SJSA1 (cell line): ENCODE measurements at regions not wholly inside any gene's neighbourhood (a gene's known extent, or its start where the extent isn't known, plus 50 kb on each side); places are given as distances from the start of the nearest gene placed in this dataset.
A peak's percentile ranks its signal among the peaks of the same experiment; 100 is the strongest.
"Not testable (repeated sequence)": the region's sequence is repeated elsewhere in the genome, so short reads cannot be mapped to it uniquely, and the experiment has no call there.

Experiments used
- DNase-seq, 2 experiments: peaks; one replicate each; pipeline ENCODE4 v3.0.0-alpha.2; 2015 to 2020; ENCODE audit warnings: low spot score in 2 of 2, low read depth in 1 of 2
- H3K27ac ChIP-seq: fragments of 250-450 bp; sonication (Bioruptor Pico); 2 replicates; pipeline ENCODE4 v1.5.1; 2020; ENCODE audit warnings: mild to moderate bottlenecking, moderate library complexity
- H3K27me3 ChIP-seq: fragments of 250-450 bp; sonication (Bioruptor Pico); replicated peaks from 2 replicates; pipeline ENCODE4 v1.5.1; 2020; ENCODE audit warnings: mild to moderate bottlenecking, moderate library complexity
- H3K36me3 ChIP-seq: fragments of 250-450 bp; sonication (Bioruptor Pico); 2 replicates; pipeline ENCODE4 v1.5.1; 2020; ENCODE audit warnings: mild to moderate bottlenecking
- H3K4me1 ChIP-seq: fragments of 250-450 bp; sonication (Bioruptor Pico); replicated peaks from 2 replicates; pipeline ENCODE4 v1.6.1; 2021; ENCODE audit warnings: mild to moderate bottlenecking
- H3K4me3 ChIP-seq: fragments of 250-450 bp; sonication (Bioruptor Pico); 2 replicates; pipeline ENCODE4 v1.5.1; 2020; ENCODE audit warnings: mild to moderate bottlenecking
- H3K9me3 ChIP-seq: fragments of 250-450 bp; sonication (Bioruptor Pico); replicated peaks from 2 replicates; pipeline ENCODE4 v1.5.1; 2020; ENCODE audit warnings: mild to moderate bottlenecking

DNA sequence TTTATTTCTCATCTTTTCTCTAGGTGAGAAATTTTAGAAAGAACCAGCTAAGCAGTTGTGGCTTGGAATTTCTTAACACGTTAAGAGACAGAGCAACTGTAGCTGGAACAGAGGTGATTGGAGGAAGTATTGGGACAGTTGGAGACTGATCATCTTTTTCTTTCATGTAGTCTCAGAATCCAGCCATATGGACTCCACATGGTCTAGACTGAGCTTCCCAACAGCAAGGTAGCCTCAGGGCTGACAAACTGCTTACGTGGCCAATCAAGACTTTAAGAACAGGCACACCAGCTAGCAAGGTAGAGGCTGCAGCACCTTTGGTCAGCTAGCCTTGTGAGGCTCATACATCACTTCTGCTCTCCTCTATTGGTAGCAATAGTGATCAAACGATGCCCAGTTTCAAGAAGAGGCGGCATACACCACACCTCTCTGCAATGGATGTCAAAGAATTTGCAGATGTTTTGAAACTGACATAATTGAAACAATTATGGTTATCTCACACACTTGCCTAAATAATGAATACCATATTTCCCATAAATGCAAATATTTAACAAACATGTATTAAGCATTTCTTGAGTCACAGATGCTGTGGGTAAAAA, 590.5 kb upstream of the SLC35B3 start:
- Histone ChIP-seq H3K27ac (no peak overlapping the region), H3K9me3 (peaks cover 3% of the 10 kb centered on the region; the same call in 1 of the 2 replicates), H3K27me3 (no peaks in the 10 kb centered on the region; the same call in 1 of the 2 replicates), H3K36me3 (no peaks in the 10 kb centered on the region), H3K4me3 (no peak overlapping the region), H3K4me1 (no peaks in the 10 kb centered on the region)
- DNase-seq = no peak

DNA sequence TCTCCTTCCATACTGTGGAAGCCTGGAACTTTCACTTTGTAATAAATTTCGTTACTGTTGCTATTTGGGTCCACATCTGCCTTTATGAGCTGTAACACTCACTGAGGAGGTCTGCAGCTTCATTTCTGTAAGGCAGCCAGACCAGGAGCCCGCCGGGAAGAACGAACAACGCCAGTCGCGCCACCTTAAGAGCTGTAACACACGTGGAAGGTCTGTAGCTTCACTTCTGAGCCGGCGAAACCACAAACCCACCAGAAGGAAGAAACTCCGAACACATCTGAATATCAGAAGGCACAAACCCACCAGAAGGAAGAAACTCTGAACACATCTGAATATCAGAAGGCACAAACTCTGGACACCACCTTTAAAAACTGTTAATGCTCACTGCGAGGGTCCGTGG, 589.9 kb upstream of the SLC35B3 start:
- peaks cover 3% of the 10 kb centered on the region; the same call in 1 of the 2 replicates for H3K9me3 ChIP-seq
- H3K36me3 ChIP-seq = no peaks in the 10 kb centered on the region
- H3K4me3 ChIP-seq = no peak overlapping the region
- DNase-seq = no peak
- no peak overlapping the region for H3K27ac ChIP-seq
- no peaks in the 10 kb centered on the region; the same call in 1 of the 2 replicates for H3K27me3 ChIP-seq
- no peaks in the 10 kb centered on the region for H3K4me1 ChIP-seq

DNA sequence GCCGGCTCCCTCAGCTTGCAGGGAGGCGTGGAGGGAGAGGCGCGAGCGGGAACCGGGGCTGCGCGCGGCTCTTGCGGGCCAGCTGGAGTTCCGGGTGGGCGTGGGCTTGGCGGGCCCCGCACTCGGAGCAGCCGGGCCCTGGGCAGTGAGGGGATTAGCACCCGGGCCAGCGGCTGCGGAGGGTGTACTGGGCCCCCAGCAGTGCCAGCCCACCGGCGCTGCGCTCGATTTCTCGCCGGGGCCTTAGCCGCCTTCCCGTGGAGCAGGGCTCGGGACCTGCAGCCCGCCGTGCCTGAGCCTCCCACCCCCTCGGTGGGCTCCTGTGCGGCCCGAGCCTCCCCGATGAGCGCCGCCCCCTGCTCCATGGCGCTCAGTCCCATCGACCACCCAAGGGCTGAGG, 588.9 kb upstream of the SLC35B3 start:
- DNase-seq, H3K4me1 ChIP-seq, H3K4me3 ChIP-seq, H3K36me3 ChIP-seq, H3K27me3 ChIP-seq, H3K27ac ChIP-seq, H3K9me3 ChIP-seq: not testable (repeated sequence)

DNA sequence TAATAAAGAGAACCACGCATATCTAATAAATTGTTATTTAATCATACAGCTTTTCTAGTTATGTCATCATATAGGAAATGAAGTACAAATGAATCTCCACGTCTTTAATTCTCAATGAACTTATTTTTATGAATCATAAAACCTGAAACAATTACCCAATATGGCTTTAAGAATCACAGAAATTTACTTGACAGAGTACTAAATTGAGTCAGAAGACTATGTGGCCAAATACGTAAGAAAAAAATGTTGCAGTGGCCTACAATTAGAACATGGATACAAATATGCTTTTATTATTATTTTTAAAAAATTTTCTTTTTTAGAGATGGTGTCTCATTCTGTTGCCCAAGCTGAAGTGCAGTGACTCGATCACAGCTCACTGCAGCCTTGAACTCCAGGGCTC, 584.7 kb upstream of the SLC35B3 start:
- Histone ChIP-seq H3K9me3 (0 out of 2 replicates have a peak, but pooled peaks cover 3% of the 10 kb centered on the region), H3K27ac (no peak overlapping the region), H3K27me3 (no peaks in the 10 kb centered on the region), H3K4me3 (no peak overlapping the region), H3K36me3 (no peaks in the 10 kb centered on the region), H3K4me1 (no peaks in the 10 kb centered on the region)
- DNase-seq = no peak

DNA sequence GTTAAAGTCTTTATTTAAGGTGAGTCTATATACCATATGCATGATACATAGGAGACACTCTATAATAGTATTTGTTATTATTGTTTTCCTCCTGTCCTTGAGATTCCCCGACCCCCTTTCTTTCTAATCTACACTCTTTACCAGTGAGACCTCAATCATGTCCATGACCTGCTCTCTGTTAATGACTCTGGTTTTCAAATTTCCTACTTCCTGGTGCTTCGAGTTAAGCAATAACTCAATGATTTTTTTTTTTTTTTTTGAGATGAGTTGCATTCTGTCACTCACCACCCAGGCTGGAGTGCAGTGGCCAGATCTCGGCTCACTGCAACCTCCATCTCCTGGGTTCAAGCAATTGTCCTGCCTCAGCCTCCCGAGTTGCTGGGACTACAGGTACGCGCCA, 574.6 kb upstream of the SLC35B3 start:
- DNase-seq = no peak
- H3K9me3 ChIP-seq = peaks cover 3% of the 10 kb centered on the region; the same call in 1 of the 2 replicates
- no peaks in the 10 kb centered on the region; the same call in 1 of the 2 replicates for H3K27me3 ChIP-seq
- no peaks in the 10 kb centered on the region for H3K36me3 ChIP-seq
- H3K4me3 ChIP-seq = no peak overlapping the region
- no peak overlapping the region for H3K27ac ChIP-seq
- H3K4me1 ChIP-seq = no peaks in the 10 kb centered on the region

DNA sequence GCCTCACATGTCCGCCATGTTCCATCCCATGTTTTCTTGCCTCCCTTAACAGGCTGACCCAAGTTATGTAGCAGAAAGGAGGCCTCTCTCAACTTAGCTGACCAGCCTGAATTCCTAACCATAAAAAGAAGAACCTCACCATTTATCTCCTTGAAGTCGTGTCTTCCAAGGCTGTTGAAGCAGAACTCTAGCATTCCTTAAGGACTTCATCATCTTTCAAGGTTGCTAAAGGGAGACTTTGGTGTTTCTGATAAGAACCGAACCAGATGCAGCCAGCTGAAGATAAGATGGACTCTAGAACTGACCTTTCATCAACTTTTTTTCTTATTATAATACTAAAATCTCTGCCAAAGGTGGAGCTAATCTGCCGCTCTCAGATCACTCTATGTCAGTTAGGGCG, 571.7 kb upstream of the SLC35B3 start:
- Histone ChIP-seq H3K36me3 (no peaks in the 10 kb centered on the region), H3K4me1 (no peaks in the 10 kb centered on the region), H3K27me3 (no peaks in the 10 kb centered on the region; the same call in 1 of the 2 replicates), H3K4me3 (no peak overlapping the region), H3K9me3 (peaks cover 3% of the 10 kb centered on the region; the same call in 1 of the 2 replicates), H3K27ac (no peak overlapping the region)
- no peak for DNase-seq

DNA sequence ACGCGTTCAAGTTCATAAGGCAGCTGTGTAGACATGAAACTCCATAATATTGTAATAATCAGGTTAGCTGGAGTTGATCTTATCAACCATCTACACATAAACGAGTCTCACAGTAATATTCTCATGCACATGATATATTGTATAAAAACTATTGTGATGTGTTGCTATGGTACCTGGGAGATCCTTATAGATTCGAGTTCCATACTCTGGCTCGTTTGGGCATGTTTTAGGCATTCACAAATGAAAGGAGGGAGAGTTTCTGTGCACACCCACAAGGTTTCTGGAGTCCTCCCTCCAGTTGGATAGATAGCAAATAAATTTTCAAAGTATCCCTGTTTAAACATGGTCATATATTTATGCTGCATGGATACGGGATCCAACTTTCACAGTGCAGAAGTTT, 567.5 kb upstream of the SLC35B3 start:
- Histone ChIP-seq H3K27ac (no peak overlapping the region), H3K4me3 (no peak overlapping the region), H3K36me3 (no peaks in the 10 kb centered on the region), H3K4me1 (no peaks in the 10 kb centered on the region), H3K27me3 (no peaks in the 10 kb centered on the region), H3K9me3 (0 out of 2 replicates have a peak, but pooled peaks cover 3% of the 10 kb centered on the region)
- no peak for DNase-seq

DNA sequence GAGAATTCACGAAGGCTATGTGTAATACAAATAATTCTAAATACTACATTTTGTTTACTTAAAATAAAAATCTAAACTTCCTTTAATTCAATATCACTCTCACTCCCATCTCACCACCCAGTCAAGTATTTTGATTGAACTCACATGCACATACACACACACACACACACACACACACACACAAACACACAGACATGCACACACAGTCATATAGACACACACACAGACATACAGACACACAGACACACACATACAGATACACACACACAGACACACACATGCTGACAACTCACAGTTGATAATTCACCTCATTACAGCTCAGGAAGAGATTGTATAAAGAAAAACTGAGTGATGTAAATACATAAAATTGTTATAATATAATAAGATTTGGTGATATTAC, 559.8 kb upstream of the SLC35B3 start:
- no peak overlapping the region for H3K27ac ChIP-seq
- H3K4me1 ChIP-seq = no peaks in the 10 kb centered on the region
- DNase-seq = no peak
- H3K27me3 ChIP-seq = no peaks in the 10 kb centered on the region
- 0 out of 2 replicates have a peak, but pooled peaks cover 1% of the 10 kb centered on the region for H3K9me3 ChIP-seq
- no peak overlapping the region for H3K4me3 ChIP-seq
- no peaks in the 10 kb centered on the region for H3K36me3 ChIP-seq

DNA sequence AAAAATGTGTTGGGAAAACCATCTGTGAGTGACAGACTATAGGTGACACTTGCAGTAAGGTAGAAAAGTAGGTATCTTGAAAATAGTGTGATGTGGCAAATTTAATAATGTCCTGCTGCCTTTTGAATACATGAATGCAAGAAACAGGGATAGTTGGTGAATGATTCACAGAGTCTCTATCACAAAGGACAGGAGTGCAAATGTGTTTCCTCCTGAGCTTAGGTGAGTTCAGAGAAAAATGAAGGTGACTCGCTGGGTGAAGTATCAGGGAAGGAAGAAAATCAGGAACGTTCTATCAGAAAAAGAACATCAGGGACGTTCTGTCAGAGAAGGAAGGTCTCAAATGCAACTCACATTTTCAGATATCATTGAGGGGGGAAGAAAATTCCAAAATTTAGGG, 557.8 kb upstream of the SLC35B3 start:
- Histone ChIP-seq H3K27ac (no peak overlapping the region), H3K36me3 (no peaks in the 10 kb centered on the region), H3K4me3 (no peak overlapping the region), H3K4me1 (no peaks in the 10 kb centered on the region), H3K9me3 (no peaks in the 10 kb centered on the region), H3K27me3 (no peaks in the 10 kb centered on the region)
- DNase-seq = no peak

DNA sequence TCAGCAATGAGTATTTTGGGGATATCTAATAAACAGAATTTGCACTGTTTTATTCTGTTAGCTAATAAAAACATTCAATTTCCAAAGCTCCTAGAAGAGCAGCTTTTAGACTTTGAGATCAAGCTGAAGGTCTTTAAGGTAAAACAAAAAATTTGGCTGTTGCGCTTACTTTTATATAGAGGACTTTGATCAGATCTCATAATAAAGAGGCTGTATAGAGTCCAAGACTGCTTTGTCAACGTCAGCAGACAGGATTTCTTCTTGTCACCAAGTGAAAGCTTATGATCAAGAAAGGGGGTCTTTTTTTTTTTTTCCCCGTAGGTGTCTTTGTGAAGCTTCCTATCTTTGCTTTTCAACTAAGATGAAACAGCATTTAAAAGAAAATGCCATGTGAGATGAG, 556.5 kb upstream of the SLC35B3 start:
- Histone ChIP-seq H3K36me3 (no peaks in the 10 kb centered on the region), H3K27ac (no peak overlapping the region), H3K9me3 (no peaks in the 10 kb centered on the region), H3K4me3 (no peak overlapping the region), H3K4me1 (no peaks in the 10 kb centered on the region), H3K27me3 (no peaks in the 10 kb centered on the region)
- DNase-seq = no peak

DNA sequence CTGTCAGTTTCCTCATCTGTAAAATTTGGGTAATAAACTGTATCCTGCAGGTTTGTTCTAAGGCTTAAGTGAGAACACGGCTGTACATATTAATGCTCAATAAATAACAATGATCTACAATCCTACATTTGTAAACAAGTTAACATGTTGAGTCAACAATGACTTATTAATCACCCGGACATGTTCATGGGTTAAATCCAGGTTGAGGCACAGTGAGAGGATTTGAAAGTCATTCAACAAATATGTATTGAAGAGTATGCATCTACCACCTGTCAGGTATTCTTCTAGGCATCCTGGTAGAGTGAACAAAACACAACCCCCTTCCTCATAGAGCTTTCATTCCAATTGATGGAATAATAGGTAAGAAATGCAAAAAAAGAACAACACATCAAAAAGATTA, 554.7 kb upstream of the SLC35B3 start:
- Histone ChIP-seq H3K4me3 (no peak overlapping the region), H3K27ac (no peak overlapping the region), H3K36me3 (no peaks in the 10 kb centered on the region), H3K27me3 (no peaks in the 10 kb centered on the region), H3K4me1 (no peaks in the 10 kb centered on the region), H3K9me3 (no peaks in the 10 kb centered on the region)
- DNase-seq = no peak

DNA sequence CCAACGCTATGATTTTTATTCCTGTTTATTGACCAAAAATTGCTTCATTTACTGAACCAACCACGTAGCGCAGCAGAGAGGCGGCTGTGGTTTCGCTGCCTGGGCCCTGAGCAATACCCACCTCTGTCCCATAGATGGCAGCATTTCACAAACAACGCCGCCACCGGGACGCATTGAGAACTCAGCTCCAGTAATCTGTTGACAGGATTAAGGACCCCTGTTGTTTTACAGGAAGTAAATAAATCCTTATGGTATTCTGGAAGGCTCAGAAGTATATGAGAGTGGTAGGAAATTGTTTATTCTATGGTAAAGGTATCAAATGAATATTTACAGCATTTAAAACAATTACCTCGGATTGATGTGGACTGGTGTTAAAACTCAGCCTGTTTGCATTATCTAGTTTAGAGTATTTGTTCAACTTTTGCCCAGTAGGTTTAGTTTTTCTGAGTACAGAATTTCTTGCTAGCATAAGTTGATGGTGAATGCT, 547.9 kb upstream of the SLC35B3 start:
- Histone ChIP-seq H3K27me3 (no peaks in the 10 kb centered on the region), H3K36me3 (no peaks in the 10 kb centered on the region), H3K9me3 (no peaks in the 10 kb centered on the region), H3K27ac (no peak overlapping the region), H3K4me1 (0 out of 2 replicates have a peak, but pooled peaks cover 3% of the 10 kb centered on the region), H3K4me3 (no peak overlapping the region)
- DNase-seq = peak; percentile 64

DNA sequence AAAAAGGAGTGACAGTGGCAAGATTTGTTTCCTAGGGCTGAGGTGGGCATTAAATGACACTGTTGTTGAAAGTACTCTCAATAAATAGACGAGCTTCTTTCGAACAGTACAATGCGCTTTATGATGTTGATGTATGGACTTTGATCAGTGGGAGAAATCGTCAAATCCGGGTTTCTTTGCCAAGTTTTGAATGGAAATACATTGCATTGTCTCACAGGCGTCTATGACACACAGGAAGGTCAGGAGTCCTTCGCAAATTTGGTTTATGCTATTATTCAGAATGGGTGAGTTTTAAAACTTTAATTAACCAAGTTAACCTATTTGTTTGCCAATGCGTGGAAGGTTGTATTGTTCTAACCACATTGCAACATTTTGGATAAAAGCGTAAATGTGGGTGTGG, 547.3 kb upstream of the SLC35B3 start:
- DNase-seq = no peak

DNA sequence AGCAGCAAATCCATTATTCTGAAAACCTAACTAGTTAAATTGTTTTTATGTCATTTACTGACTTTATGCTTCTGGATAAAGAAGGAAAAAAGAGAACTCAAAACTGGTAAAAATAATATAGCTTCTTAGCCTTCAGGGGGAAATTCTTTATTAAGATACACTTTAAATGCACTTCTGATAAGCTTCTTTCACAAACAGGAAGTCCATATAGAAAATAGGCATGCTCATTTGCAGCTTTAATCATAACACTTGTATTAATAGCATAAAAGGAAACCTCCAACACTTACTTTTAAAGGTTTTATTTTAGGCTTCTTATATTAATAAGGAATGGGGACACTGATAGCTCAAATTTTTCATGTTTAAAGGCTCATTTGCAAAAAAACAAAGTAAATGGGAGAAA, 538.0 kb upstream of the SLC35B3 start:
- peaks cover 5% of the 10 kb centered on the region; the same call in 1 of the 2 replicates for H3K9me3 ChIP-seq
- no peaks in the 10 kb centered on the region for H3K36me3 ChIP-seq
- DNase-seq = no peak
- H3K27me3 ChIP-seq = no peaks in the 10 kb centered on the region; the same call in 1 of the 2 replicates
- no peak overlapping the region for H3K4me3 ChIP-seq
- H3K4me1 ChIP-seq = no peaks in the 10 kb centered on the region
- H3K27ac ChIP-seq = no peak overlapping the region

More for the DNA sequence above, 547.3 kb upstream of the SLC35B3 start:
- H3K9me3 ChIP-seq = no peaks in the 10 kb centered on the region
- 0 out of 2 replicates have a peak, but pooled peaks cover 3% of the 10 kb centered on the region for H3K4me1 ChIP-seq
- no peaks in the 10 kb centered on the region for H3K27me3 ChIP-seq
- no peak overlapping the region for H3K27ac ChIP-seq
- no peak overlapping the region for H3K4me3 ChIP-seq
- no peaks in the 10 kb centered on the region for H3K36me3 ChIP-seq

DNA sequence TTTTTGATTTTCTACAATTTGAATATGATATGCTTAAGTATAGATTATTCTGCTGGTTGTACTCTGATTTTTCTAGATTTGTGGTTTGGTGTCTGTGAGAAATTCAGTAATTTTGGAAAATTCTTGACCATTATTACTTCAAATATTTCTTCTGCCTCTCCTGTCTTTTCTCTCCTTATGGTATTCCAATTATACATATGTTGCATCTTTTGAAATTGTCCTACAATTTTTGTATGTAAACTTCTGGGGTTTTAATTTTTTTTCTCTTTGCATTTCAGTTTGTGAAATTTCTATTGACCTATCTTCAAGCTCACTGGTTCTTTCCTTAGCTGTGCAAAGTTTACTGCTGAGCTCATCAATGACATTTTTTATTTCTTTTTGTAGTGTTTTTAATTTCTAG, 534.4 kb upstream of the SLC35B3 start:
- H3K4me1 ChIP-seq = no peaks in the 10 kb centered on the region
- H3K27me3 ChIP-seq = no peaks in the 10 kb centered on the region; the same call in 1 of the 2 replicates
- no peak overlapping the region for H3K27ac ChIP-seq
- H3K36me3 ChIP-seq = no peaks in the 10 kb centered on the region
- DNase-seq = no peak
- no peak overlapping the region for H3K4me3 ChIP-seq
- H3K9me3 ChIP-seq = peaks cover 5% of the 10 kb centered on the region; the same call in 1 of the 2 replicates
